Fibroblast of lung (primary cell): ENCODE measurements at regions not wholly inside any gene's neighbourhood (a gene's known extent, or its start where the extent isn't known, plus 50 kb on each side); places are given as distances from the start of the nearest gene placed in this dataset.

Experiments
- DNase-seq, 2 donors: peaks; one replicate each; pipeline versions ENCODE4 v3.0.0 to v3.0.0-alpha.2; 2010; ENCODE audit warnings: low read depth in 2 of 2
- H2AFZ ChIP-seq: 2 replicates; pipeline ENCODE4 v1.5.1; 2012; ENCODE audit warnings: low read length, control low read depth, inconsistent platforms
- H3K27ac ChIP-seq: 2 replicates; pipeline ENCODE4 v1.5.1; 2011; ENCODE audit warnings: low read length, control low read depth; ENCODE audit not compliant: insufficient read depth
- H3K27me3 ChIP-seq: 2 replicates; pipeline ENCODE4 v1.5.1; 2011; ENCODE audit warnings: mild to moderate bottlenecking, low read length; ENCODE audit not compliant: control insufficient read depth, insufficient read depth
- H3K36me3 ChIP-seq: 2 replicates; pipeline ENCODE4 v1.5.1; 2011; ENCODE audit warnings: low read length; ENCODE audit not compliant: control insufficient read depth, insufficient read depth
- H3K4me1 ChIP-seq: 2 replicates; pipeline ENCODE4 v1.5.1; 2011; ENCODE audit warnings: low read length; ENCODE audit not compliant: control insufficient read depth, insufficient read depth; ENCODE audit errors: extremely low read depth
- H3K4me2 ChIP-seq: 2 replicates; pipeline ENCODE4 v1.5.1; 2011; ENCODE audit warnings: low read length, control low read depth; ENCODE audit not compliant: insufficient read depth; ENCODE audit errors: extremely low read depth
- H3K4me3 ChIP-seq, 4 experiments: fragments of 200-600 bp in 1 of 4; sonication (generic) in 1 of 4; replicated peaks in 1 of 4; 2 replicates each; pipeline ENCODE4 v1.5.1; 2011 to 2016; ENCODE audit warnings: low read length in 4 of 4, low read depth in 3 of 4, mild to moderate bottlenecking in 3 of 4, control low read depth in 2 of 4, inconsistent platforms in 1 of 4, mixed read lengths in 1 of 4; ENCODE audit not compliant: insufficient read depth in 1 of 4; ENCODE audit errors: control extremely low read depth in 1 of 4
- H3K79me2 ChIP-seq: 2 replicates; pipeline ENCODE4 v1.5.1; 2012; ENCODE audit warnings: mild to moderate bottlenecking, low read length, inconsistent platforms; ENCODE audit not compliant: control insufficient read depth, insufficient read depth
- H3K9ac ChIP-seq: 2 replicates; pipeline ENCODE4 v1.5.1; 2011; ENCODE audit warnings: mild to moderate bottlenecking, low read length, control low read depth; ENCODE audit not compliant: insufficient read depth
- H3K9me3 ChIP-seq: 2 replicates; pipeline ENCODE4 v1.5.1; 2012; ENCODE audit warnings: low read depth, low read length; ENCODE audit not compliant: control insufficient read depth, insufficient read depth
- H4K20me1 ChIP-seq: 2 replicates; pipeline ENCODE4 v1.5.1; 2011; ENCODE audit warnings: low read length; ENCODE audit not compliant: control insufficient read depth, insufficient read depth; ENCODE audit errors: extremely low read depth
- CTCF ChIP-seq, 2 donors: IDR thresholded peaks in 1 of 2; conservative IDR thresholded peaks in 1 of 2; 1 replicate in 1 of 2; 2 replicates in 1 of 2; pipeline ENCODE4 v1.5.1; 2011 to 2012; ENCODE audit warnings: low read length in 2 of 2, control low read depth in 1 of 2, inconsistent platforms in 1 of 2, low read depth in 1 of 2, mild to moderate bottlenecking in 1 of 2
- EZH2 ChIP-seq: IDR thresholded peaks from 2 replicates; pipeline ENCODE4 v1.5.1; 2012; ENCODE audit warnings: low read length, control low read depth, mild to moderate bottlenecking; ENCODE audit errors: missing control alignments

GRCh38 chr7:47188136-47188535 lies 393.8 kb downstream of the TNS3 start:
- Histone ChIP-seq H3K36me3 (no peaks in the 10 kb centered on the region), H3K4me3 (no peak overlapping the region), H3K4me1 (no peaks in the 10 kb centered on the region), H2AFZ (no peak overlapping the region), H3K27ac (no peak overlapping the region), H3K9me3 (no peaks in the 10 kb centered on the region), H3K27me3 (peaks cover 12% of the 10 kb centered on the region), H4K20me1 (no peaks in the 10 kb centered on the region), H3K9ac (no peak overlapping the region), H3K4me2 (no peak overlapping the region), H3K79me2 (no peaks in the 10 kb centered on the region)
- no peak for TF ChIP-seq CTCF (conservative IDR thresholded peaks at IDR 0.05 in 1 of 2, IDR thresholded peaks at IDR 0.05 in 1 of 2; ENCODE audit: low read depth in 1 of 2, low read length in 2 of 2)
- TF ChIP-seq EZH2, result no peak
- DNase-seq, result no peak

- H3K4me1 ChIP-seq, result no peaks in the 10 kb centered on the region
- no peaks in the 10 kb centered on the region for H3K9me3 ChIP-seq
- no peaks in the 10 kb centered on the region for H3K79me2 ChIP-seq
- H3K27ac ChIP-seq, result no peak overlapping the region
- no peak for DNase-seq
- no peaks in the 10 kb centered on the region for H3K36me3 ChIP-seq
- TF ChIP-seq EZH2, result no peak
- TF ChIP-seq CTCF (conservative IDR thresholded peaks at IDR 0.05 in 1 of 2, IDR thresholded peaks at IDR 0.05 in 1 of 2; ENCODE audit: low read depth in 1 of 2, low read length in 2 of 2), result no peak
- no peak overlapping the region for H3K4me2 ChIP-seq
- peaks cover 9% of the 10 kb centered on the region for H3K27me3 ChIP-seq
- H2AFZ ChIP-seq, result no peak overlapping the region
- H3K4me3 ChIP-seq, result no peak overlapping the region
- no peak overlapping the region for H3K9ac ChIP-seq
- H4K20me1 ChIP-seq, result no peaks in the 10 kb centered on the region
Measured at GRCh38 chr7:47186316-47186715, 395.6 kb downstream of the TNS3 start.

GRCh38 chr7:47185839-47186238 lies 396.1 kb downstream of the TNS3 start:
- H3K9me3 ChIP-seq, result no peaks in the 10 kb centered on the region
- no peaks in the 10 kb centered on the region for H3K79me2 ChIP-seq
- H2AFZ ChIP-seq, result no peak overlapping the region
- H3K4me3 ChIP-seq, result no peak overlapping the region
- no peak for DNase-seq
- no peaks in the 10 kb centered on the region for H4K20me1 ChIP-seq
- no peaks in the 10 kb centered on the region for H3K4me1 ChIP-seq
- H3K4me2 ChIP-seq, result no peak overlapping the region
- H3K9ac ChIP-seq, result no peak overlapping the region
- H3K27ac ChIP-seq, result no peak overlapping the region
- H3K27me3 ChIP-seq, result peaks cover 9% of the 10 kb centered on the region
- TF ChIP-seq EZH2 (no peak), CTCF (conservative IDR thresholded peaks at IDR 0.05 in 1 of 2, IDR thresholded peaks at IDR 0.05 in 1 of 2; ENCODE audit: low read depth in 1 of 2, low read length in 2 of 2) (no peak)
- no peaks in the 10 kb centered on the region for H3K36me3 ChIP-seq
